GM23338 (cell line): ENCODE measurements at regions not wholly inside any gene's neighbourhood (a gene's known extent, or its start where the extent isn't known, plus 50 kb on each side); places are given as distances from the start of the nearest gene placed in this dataset.

Source experiments
- ATAC-seq: fragments of 200-7000 bp; cut with Tn5 transposase; 3 replicates; pipeline ENCODE4 v1.9.1; 2020
- DNase-seq: peaks from one replicate; pipeline ENCODE4 v3.0.0-alpha.2; 2015; ENCODE audit warnings: low spot score
- H2AFZ ChIP-seq: fragments of 200-600 bp; sonication (generic); 2 replicates; pipeline ENCODE4 v1.8.0; 2016; ENCODE audit warnings: antibody characterized with exemption, mild to moderate bottlenecking, moderate library complexity
- H3F3A ChIP-seq: fragments of 200-600 bp; sonication (generic); replicated peaks from 2 replicates; pipeline ENCODE4 v1.8.0; 2017; ENCODE audit warnings: antibody characterized with exemption, mixed run types, low read depth
- H3K27ac ChIP-seq: fragments of 200-600 bp; sonication (generic); 2 replicates; pipeline ENCODE4 v1.6.1; 2016; ENCODE audit warnings: low read depth
- H3K27me3 ChIP-seq: fragments of 200-600 bp; sonication (generic); 2 replicates; pipeline ENCODE4 v1.8.0; 2016; ENCODE audit warnings: mild to moderate bottlenecking, mixed run types, moderate library complexity; ENCODE audit not compliant: insufficient read depth
- H3K36me3 ChIP-seq: fragments of 200-600 bp; sonication (generic); 2 replicates; pipeline ENCODE4 v1.8.0; 2016; ENCODE audit warnings: mild to moderate bottlenecking; ENCODE audit not compliant: insufficient read depth
- H3K4me1 ChIP-seq: fragments of 200-600 bp; sonication (generic); 2 replicates; pipeline ENCODE4 v1.8.0; 2016; ENCODE audit warnings: mild to moderate bottlenecking, moderate library complexity; ENCODE audit not compliant: insufficient read depth
- H3K4me2 ChIP-seq: fragments of 200-600 bp; sonication (generic); 2 replicates; pipeline ENCODE4 v1.7.1; 2017; ENCODE audit warnings: mixed run types
- H3K4me3 ChIP-seq: fragments of 200-600 bp; sonication (generic); 2 replicates; pipeline ENCODE4 v1.6.1; 2016; ENCODE audit warnings: mixed run types
- H3K79me2 ChIP-seq: fragments of 200-600 bp; sonication (generic); replicated peaks from 2 replicates; pipeline ENCODE4 v1.8.0; 2017; ENCODE audit warnings: mild to moderate bottlenecking; ENCODE audit not compliant: insufficient read depth
- H3K9me2 ChIP-seq: fragments of 200-600 bp; sonication (generic); 2 replicates; pipeline ENCODE4 v1.8.0; 2017; ENCODE audit not compliant: insufficient read depth
- H4K20me1 ChIP-seq: fragments of 200-600 bp; sonication (generic); replicated peaks from 2 replicates; pipeline ENCODE4 v1.8.0; 2017; ENCODE audit warnings: mild to moderate bottlenecking; ENCODE audit not compliant: insufficient read depth
- H3K27ac Mint-ChIP-seq: 2 replicates; pipeline ENCODE4 v1.8.0; 2020; ENCODE audit warnings: inconsistent platforms, mild to moderate bottlenecking, moderate library complexity, mixed read lengths
- H3K27me3 Mint-ChIP-seq: 3 replicates; pipeline ENCODE4 v1.8.0; 2022; ENCODE audit warnings: low read depth, mild to moderate bottlenecking, moderate library complexity, mixed read lengths, inconsistent platforms; ENCODE audit not compliant: insufficient read depth, poor library complexity
- H3K36me3 Mint-ChIP-seq: 3 replicates; pipeline ENCODE4 v1.8.0; 2021; ENCODE audit warnings: low read depth, mild to moderate bottlenecking, inconsistent platforms, moderate library complexity, mixed read lengths
- H3K4me1 Mint-ChIP-seq: 3 replicates; pipeline ENCODE4 v1.8.0; 2020; ENCODE audit warnings: mild to moderate bottlenecking, inconsistent platforms, mixed read lengths
- H3K4me3 Mint-ChIP-seq: 3 replicates; pipeline ENCODE4 v1.8.0; 2021; ENCODE audit warnings: moderate library complexity, mild to moderate bottlenecking, inconsistent platforms, mixed read lengths
- H3K9me3 Mint-ChIP-seq: 3 replicates; pipeline ENCODE4 v1.8.0; 2020; ENCODE audit warnings: moderate library complexity, mild to moderate bottlenecking, inconsistent platforms, mixed read lengths
- CREB1 ChIP-seq: fragments of 250-450 bp; sonication (Bioruptor Pico); IDR thresholded peaks from 2 replicates; pipeline ENCODE4 v1.5.0; 2020; ENCODE audit warnings: low read depth, mild to moderate bottlenecking, moderate library complexity
- CTCF ChIP-seq, 2 experiments: fragments of 200-600 bp in 1 of 2; sonication (generic) in 1 of 2; conservative IDR thresholded peaks; 2 replicates each; pipeline versions ENCODE4 v1.5.1 to v1.6.1; 2016 to 2017; ENCODE audit warnings: antibody characterized with exemption in 2 of 2, low read depth in 2 of 2, mild to moderate bottlenecking in 2 of 2, moderate library complexity in 1 of 2
- ETS1 ChIP-seq: IDR thresholded peaks from 2 replicates; pipeline ENCODE4 v1.6.1; 2016; ENCODE audit warnings: antibody characterized with exemption
- EZH2phosphoT487 ChIP-seq: fragments of 200-600 bp; sonication (generic); IDR thresholded peaks from one replicate; pipeline ENCODE4 v1.8.1; 2018; ENCODE audit warnings: antibody characterized with exemption; ENCODE audit not compliant: unreplicated experiment
- JUNB ChIP-seq: IDR thresholded peaks from one replicate; pipeline ENCODE4 v1.6.1; 2016; ENCODE audit warnings: antibody characterized with exemption; ENCODE audit not compliant: unreplicated experiment
- NANOG ChIP-seq: IDR thresholded peaks from 2 replicates; pipeline ENCODE4 v1.6.1; 2016; ENCODE audit warnings: antibody characterized with exemption, borderline replicate concordance
- REST ChIP-seq: IDR thresholded peaks from one replicate; pipeline ENCODE4 v1.6.1; 2018; ENCODE audit warnings: antibody characterized with exemption; ENCODE audit not compliant: unreplicated experiment
- ZNF114 ChIP-seq: fragments of 250-450 bp; sonication (Bioruptor Pico); IDR thresholded peaks from 2 replicates; pipeline ENCODE4 v1.5.0; 2020; ENCODE audit warnings: mild to moderate bottlenecking, moderate library complexity
- ZNF331 ChIP-seq: fragments of 250-450 bp; sonication (Bioruptor Pico); IDR thresholded peaks from 2 replicates; pipeline ENCODE4 v1.5.0; 2020; ENCODE audit warnings: low read depth, mild to moderate bottlenecking, moderate library complexity
- TF ChIP-seq, protein P1 (sequence below): fragments of 250-450 bp; sonication (Bioruptor Pico); IDR thresholded peaks from 2 replicates; pipeline ENCODE4 v1.5.0; 2020; ENCODE audit warnings: mild to moderate bottlenecking, moderate library complexity

DNA sequence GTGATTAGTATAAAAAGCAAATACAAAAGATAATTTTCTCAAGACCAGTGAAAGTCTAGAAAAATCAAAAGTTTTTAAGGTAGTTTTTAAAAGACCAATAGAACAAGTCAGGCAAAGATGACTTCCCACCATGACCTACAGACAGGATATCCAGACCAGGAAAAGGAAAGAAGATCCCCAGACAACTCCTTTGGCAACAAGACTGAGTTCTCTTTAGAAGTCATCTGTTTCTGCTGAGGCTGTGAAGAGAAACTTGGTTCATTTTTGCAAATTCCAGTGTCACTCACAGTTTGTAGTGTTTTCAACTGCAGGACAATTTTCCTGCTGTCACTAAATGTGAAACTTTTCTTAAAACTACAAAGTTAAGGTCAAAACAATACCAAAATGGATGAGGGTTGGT lies 240.9 kb upstream of the SIX2 start:
- DNase-seq (no peak), ATAC-seq (no peak)
- H3K4me3 Mint-ChIP-seq, result no peak overlapping the region
- Histone ChIP-seq H3K4me2 (no peak overlapping the region), H2AFZ (no peak overlapping the region), H3K27ac (no peak overlapping the region), H3K36me3 (no peaks in the 10 kb centered on the region), H4K20me1 (no peaks in the 10 kb centered on the region), H3K79me2 (no peaks in the 10 kb centered on the region), H3F3A (no peaks in the 10 kb centered on the region), H3K4me3 (no peak overlapping the region), H3K9me2 (0 out of 2 replicates have a peak, but pooled peaks cover 2% of the 10 kb centered on the region), H3K27me3 (no peaks in the 10 kb centered on the region), H3K4me1 (no peaks in the 10 kb centered on the region)
- peaks cover 2% of the 10 kb centered on the region for H3K27me3 Mint-ChIP-seq
- no peaks in the 10 kb centered on the region for H3K36me3 Mint-ChIP-seq
- TF ChIP-seq JUNB (no peak), CREB1 (CRISPR knock-in tag) (no peak), REST (no peak), CTCF (conservative IDR thresholded peaks at IDR 0.05; ENCODE audit: low read depth in 2 of 2) (no peak), NANOG (no peak), ZNF114 (CRISPR knock-in tag) (no peak), ZNF331 (CRISPR knock-in tag) (no peak)
- no peaks in the 10 kb centered on the region; the same call in 2 of the 3 replicates for H3K9me3 Mint-ChIP-seq
- no peaks in the 10 kb centered on the region; the same call in 2 of the 3 replicates for H3K4me1 Mint-ChIP-seq
- H3K27ac Mint-ChIP-seq, result no peak overlapping the region

- Histone ChIP-seq H3K27me3 (no peaks in the 10 kb centered on the region), H3K4me3 (no peak overlapping the region), H2AFZ (no peak overlapping the region), H3K4me1 (no peaks in the 10 kb centered on the region), H3F3A (no peaks in the 10 kb centered on the region), H3K36me3 (no peaks in the 10 kb centered on the region), H3K27ac (no peak overlapping the region), H4K20me1 (no peaks in the 10 kb centered on the region), H3K4me2 (no peak overlapping the region), H3K9me2 (0 out of 2 replicates have a peak, but pooled peaks cover 2% of the 10 kb centered on the region), H3K79me2 (no peaks in the 10 kb centered on the region)
- no peak for DNase-seq
- no peak for ATAC-seq
- H3K36me3 Mint-ChIP-seq, result no peaks in the 10 kb centered on the region
- peaks cover 2% of the 10 kb centered on the region for H3K27me3 Mint-ChIP-seq
- no peaks in the 10 kb centered on the region; the same call in 2 of the 3 replicates for H3K4me1 Mint-ChIP-seq
- H3K4me3 Mint-ChIP-seq, result no peak overlapping the region
- H3K9me3 Mint-ChIP-seq, result no peaks in the 10 kb centered on the region; the same call in 2 of the 3 replicates
- no peak overlapping the region for H3K27ac Mint-ChIP-seq
- TF ChIP-seq CREB1 (CRISPR knock-in tag) (no peak), ETS1 (no peak), EZH2phosphoT487 (no peak), ZNF331 (CRISPR knock-in tag) (no peak)
- TF ChIP-seq, protein P1, sequence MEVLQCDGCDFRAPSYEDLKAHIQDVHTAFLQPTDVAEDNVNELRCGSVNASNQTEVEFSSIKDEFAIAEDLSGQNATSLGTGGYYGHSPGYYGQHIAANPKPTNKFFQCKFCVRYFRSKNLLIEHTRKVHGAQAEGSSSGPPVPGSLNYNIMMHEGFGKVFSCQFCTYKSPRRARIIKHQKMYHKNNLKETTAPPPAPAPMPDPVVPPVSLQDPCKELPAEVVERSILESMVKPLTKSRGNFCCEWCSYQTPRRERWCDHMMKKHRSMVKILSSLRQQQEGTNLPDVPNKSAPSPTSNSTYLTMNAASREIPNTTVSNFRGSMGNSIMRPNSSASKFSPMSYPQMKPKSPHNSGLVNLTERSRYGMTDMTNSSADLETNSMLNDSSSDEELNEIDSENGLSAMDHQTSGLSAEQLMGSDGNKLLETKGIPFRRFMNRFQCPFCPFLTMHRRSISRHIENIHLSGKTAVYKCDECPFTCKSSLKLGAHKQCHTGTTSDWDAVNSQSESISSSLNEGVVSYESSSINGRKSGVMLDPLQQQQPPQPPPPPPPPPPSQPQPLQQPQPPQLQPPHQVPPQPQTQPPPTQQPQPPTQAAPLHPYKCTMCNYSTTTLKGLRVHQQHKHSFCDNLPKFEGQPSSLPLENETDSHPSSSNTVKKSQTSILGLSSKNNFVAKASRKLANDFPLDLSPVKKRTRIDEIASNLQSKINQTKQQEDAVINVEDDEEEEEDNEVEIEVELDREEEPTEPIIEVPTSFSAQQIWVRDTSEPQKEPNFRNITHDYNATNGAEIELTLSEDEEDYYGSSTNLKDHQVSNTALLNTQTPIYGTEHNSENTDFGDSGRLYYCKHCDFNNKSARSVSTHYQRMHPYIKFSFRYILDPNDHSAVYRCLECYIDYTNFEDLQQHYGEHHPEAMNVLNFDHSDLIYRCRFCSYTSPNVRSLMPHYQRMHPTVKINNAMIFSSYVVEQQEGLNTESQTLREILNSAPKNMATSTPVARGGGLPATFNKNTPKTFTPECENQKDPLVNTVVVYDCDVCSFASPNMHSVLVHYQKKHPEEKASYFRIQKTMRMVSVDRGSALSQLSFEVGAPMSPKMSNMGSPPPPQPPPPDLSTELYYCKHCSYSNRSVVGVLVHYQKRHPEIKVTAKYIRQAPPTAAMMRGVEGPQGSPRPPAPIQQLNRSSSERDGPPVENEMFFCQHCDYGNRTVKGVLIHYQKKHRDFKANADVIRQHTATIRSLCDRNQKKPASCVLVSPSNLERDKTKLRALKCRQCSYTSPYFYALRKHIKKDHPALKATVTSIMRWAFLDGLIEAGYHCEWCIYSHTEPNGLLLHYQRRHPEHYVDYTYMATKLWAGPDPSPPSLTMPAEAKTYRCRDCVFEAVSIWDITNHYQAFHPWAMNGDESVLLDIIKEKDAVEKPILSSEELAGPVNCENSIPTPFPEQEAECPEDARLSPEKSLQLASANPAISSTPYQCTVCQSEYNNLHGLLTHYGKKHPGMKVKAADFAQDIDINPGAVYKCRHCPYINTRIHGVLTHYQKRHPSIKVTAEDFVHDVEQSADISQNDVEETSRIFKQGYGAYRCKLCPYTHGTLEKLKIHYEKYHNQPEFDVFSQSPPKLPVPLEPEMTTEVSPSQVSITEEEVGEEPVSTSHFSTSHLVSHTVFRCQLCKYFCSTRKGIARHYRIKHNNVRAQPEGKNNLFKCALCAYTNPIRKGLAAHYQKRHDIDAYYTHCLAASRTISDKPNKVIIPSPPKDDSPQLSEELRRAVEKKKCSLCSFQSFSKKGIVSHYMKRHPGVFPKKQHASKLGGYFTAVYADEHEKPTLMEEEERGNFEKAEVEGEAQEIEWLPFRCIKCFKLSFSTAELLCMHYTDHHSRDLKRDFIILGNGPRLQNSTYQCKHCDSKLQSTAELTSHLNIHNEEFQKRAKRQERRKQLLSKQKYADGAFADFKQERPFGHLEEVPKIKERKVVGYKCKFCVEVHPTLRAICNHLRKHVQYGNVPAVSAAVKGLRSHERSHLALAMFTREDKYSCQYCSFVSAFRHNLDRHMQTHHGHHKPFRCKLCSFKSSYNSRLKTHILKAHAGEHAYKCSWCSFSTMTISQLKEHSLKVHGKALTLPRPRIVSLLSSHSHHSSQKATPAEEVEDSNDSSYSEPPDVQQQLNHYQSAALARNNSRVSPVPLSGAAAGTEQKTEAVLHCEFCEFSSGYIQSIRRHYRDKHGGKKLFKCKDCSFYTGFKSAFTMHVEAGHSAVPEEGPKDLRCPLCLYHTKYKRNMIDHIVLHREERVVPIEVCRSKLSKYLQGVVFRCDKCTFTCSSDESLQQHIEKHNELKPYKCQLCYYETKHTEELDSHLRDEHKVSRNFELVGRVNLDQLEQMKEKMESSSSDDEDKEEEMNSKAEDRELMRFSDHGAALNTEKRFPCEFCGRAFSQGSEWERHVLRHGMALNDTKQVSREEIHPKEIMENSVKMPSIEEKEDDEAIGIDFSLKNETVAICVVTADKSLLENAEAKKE, result no peak
Measured at GRCh38 chr2:45248214-45248613, 239.0 kb upstream of the SIX2 start.
